ENCODE measurements at regions not wholly inside any gene's neighbourhood (a gene's known extent, or its start where the extent isn't known, plus 50 kb on each side); places are given as distances from the start of the nearest gene placed in this dataset.

GRCh38 chr6:11358904-11359830, 126.7 kb upstream of the NEDD9 start:
- DNase-seq (ENCODE audit: low spot score): no peak

- no peak for DNase-seq (ENCODE audit: low spot score)
Observed at GRCh38 chr6:11357285-11357684, 124.8 kb upstream of the NEDD9 start.

- no peak for DNase-seq (ENCODE audit: low spot score)
Observed at GRCh38 chr6:11356404-11357155, 124.1 kb upstream of the NEDD9 start.

GRCh38 chr6:11353921-11354389, 121.5 kb upstream of the NEDD9 start:
- peak; percentile 67 for DNase-seq (ENCODE audit: low spot score)

GRCh38 chr6:11350294-11350693, 117.8 kb upstream of the NEDD9 start:
- no peak for DNase-seq (ENCODE audit: low spot score)

- DNase-seq (ENCODE audit: low spot score): no peak
Observed at GRCh38 chr6:11349880-11350279, 117.4 kb upstream of the NEDD9 start.

- DNase-seq (ENCODE audit: low spot score): no peak
Observed at GRCh38 chr6:11346516-11346915, 114.0 kb upstream of the NEDD9 start.

GRCh38 chr6:11345536-11345935, 113.1 kb upstream of the NEDD9 start:
- DNase-seq (ENCODE audit: low spot score): no peak

GRCh38 chr6:11343963-11344723, 111.7 kb upstream of the NEDD9 start:
- DNase-seq (ENCODE audit: low spot score): no peak

- DNase-seq (ENCODE audit: low spot score): no peak
Observed at GRCh38 chr6:11341867-11342266, 109.4 kb upstream of the NEDD9 start.

GRCh38 chr6:11341303-11341702, 108.8 kb upstream of the NEDD9 start:
- DNase-seq (ENCODE audit: low spot score): no peak

GRCh38 chr6:11339380-11339779, 106.9 kb upstream of the NEDD9 start:
- no peak for DNase-seq (ENCODE audit: low spot score)

GRCh38 chr6:11337306-11337705, 104.8 kb upstream of the NEDD9 start:
- no peak for DNase-seq (ENCODE audit: low spot score)

- DNase-seq (ENCODE audit: low spot score): no peak
Observed at GRCh38 chr6:11335826-11336225, 103.4 kb upstream of the NEDD9 start.

- no peak for DNase-seq (ENCODE audit: low spot score)
Observed at GRCh38 chr6:11333132-11333849, 100.8 kb upstream of the NEDD9 start.

GRCh38 chr6:11332463-11332862, 100.0 kb upstream of the NEDD9 start:
- no peak for DNase-seq (ENCODE audit: low spot score)

- DNase-seq (ENCODE audit: low spot score): no peak
Observed at GRCh38 chr6:11331111-11331510, 98.6 kb upstream of the NEDD9 start.

- peak; percentile 76 for DNase-seq (ENCODE audit: low spot score)
Observed at GRCh38 chr6:11330413-11330760, 97.9 kb upstream of the NEDD9 start.

GRCh38 chr6:11329726-11330412, 97.4 kb upstream of the NEDD9 start:
- DNase-seq (ENCODE audit: low spot score): no peak

- no peak for DNase-seq (ENCODE audit: low spot score)
Observed at GRCh38 chr6:11328613-11329247, 96.3 kb upstream of the NEDD9 start.

GRCh38 chr6:11327961-11328360, 95.5 kb upstream of the NEDD9 start:
- no peak for DNase-seq (ENCODE audit: low spot score)

Measured in Ammon's horn (tissue), 1 donor.